Brain microvascular endothelial cell (primary cell): ENCODE measurements at regions not wholly inside any gene's neighbourhood (a gene's known extent, or its start where the extent isn't known, plus 50 kb on each side); places are given as distances from the start of the nearest gene placed in this dataset.

ENCODE experiments used
- DNase-seq: peaks from one replicate; pipeline ENCODE4 v3.0.0-alpha.2; 2020
- H3K27ac ChIP-seq: fragments of 250-450 bp; sonication (Bioruptor Pico); 2 replicates; pipeline ENCODE4 v1.5.1; 2020; ENCODE audit warnings: mild to moderate bottlenecking, moderate library complexity
- H3K27me3 ChIP-seq: fragments of 250-450 bp; sonication (Bioruptor Pico); replicated peaks from 2 replicates; pipeline ENCODE4 v1.5.1; 2020; ENCODE audit warnings: mild to moderate bottlenecking
- H3K36me3 ChIP-seq: fragments of 250-450 bp; sonication (Bioruptor Pico); replicated peaks from 2 replicates; pipeline ENCODE4 v1.5.1; 2020; ENCODE audit warnings: mild to moderate bottlenecking
- H3K4me3 ChIP-seq: 2 replicates; pipeline ENCODE4 v1.5.1; 2011; ENCODE audit warnings: low read depth, mild to moderate bottlenecking, control low read depth, low read length, moderate library complexity
- in situ Hi-C: cut with HindIII; loops from 2 replicates; pipeline ENCODE4 v1.10.0; 2017; ENCODE audit warnings: low sequenced_read_pairs, low pct_ligation_motif_present
- TF ChIP-seq, protein P1 (sequence below): IDR thresholded peaks from 2 replicates; pipeline ENCODE4 v1.5.1; 2011; ENCODE audit warnings: low read depth, mild to moderate bottlenecking, moderate library complexity, low read length, control low read depth, inconsistent platforms; ENCODE audit errors: missing control alignments

DNA sequence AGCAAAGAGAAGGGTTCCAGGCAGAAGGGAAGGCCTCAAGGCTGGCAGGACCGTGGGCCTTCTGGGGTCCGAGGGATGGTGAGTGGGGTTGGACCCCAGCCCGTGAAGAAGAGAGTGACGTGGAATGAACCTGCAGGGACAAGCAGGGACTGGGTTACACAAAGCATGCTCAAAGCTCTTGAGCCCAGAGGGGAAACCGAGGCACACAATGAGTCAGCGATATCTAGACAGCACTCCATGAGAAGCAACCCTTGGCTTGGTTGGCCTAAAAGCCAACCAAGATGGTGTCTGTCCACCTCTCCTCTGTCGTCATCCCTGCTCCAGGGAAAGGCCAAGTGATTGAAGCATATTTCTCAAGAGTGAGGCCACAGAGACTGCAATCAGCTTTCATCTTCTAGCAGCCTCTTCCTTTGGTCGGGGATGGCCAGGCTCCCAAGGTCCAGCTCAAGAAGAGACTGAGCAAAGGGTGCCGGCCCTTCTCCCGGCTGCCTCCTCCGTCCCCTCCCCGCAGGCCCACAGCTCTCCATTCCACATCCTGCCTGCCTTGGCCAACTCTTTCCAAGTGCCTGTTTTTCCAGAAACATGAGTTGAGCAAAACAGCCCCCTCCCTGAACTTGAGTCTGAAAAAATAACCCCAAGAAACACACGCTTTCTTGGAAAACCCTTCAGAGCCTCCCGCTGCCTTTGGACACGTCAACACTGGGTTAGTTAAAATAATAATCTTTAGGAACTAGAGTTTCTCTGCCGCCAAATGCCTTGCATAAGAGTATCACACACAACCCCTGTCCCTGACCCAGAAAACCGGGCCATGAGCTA is 556.6 kb downstream of the MIAT start:
- TF ChIP-seq, protein P1, sequence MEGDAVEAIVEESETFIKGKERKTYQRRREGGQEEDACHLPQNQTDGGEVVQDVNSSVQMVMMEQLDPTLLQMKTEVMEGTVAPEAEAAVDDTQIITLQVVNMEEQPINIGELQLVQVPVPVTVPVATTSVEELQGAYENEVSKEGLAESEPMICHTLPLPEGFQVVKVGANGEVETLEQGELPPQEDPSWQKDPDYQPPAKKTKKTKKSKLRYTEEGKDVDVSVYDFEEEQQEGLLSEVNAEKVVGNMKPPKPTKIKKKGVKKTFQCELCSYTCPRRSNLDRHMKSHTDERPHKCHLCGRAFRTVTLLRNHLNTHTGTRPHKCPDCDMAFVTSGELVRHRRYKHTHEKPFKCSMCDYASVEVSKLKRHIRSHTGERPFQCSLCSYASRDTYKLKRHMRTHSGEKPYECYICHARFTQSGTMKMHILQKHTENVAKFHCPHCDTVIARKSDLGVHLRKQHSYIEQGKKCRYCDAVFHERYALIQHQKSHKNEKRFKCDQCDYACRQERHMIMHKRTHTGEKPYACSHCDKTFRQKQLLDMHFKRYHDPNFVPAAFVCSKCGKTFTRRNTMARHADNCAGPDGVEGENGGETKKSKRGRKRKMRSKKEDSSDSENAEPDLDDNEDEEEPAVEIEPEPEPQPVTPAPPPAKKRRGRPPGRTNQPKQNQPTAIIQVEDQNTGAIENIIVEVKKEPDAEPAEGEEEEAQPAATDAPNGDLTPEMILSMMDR, result no peak
- H3K27me3 ChIP-seq, result no peaks in the 10 kb centered on the region
- in situ Hi-C loops, result no loop called here
- H3K36me3 ChIP-seq, result no peaks in the 10 kb centered on the region
- peak; percentile 85 for DNase-seq
- H3K27ac ChIP-seq, result peak overlapping the region; percentile 92
- H3K4me3 ChIP-seq, result no peak overlapping the region

DNA sequence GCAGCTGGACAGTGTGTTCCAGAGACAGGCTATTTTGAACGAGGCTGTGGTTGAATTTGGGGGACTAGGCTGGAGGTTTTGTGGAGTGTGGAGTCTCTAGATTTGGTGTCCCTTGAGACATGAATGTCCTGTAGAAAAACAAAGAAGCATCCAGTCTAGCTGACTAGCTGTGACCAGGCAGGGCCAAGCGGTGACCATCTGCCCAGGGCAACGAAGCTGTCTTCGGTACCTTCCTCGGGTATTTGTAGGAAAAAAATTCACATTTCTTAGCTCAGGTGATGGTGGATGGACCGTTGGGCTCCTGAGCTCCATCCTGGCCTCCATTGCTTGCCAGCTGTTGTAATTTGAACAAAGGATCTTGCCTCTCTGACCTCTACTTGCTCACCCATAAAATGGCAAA is 557.3 kb downstream of the MIAT start:
- no peaks in the 10 kb centered on the region for H3K27me3 ChIP-seq
- in situ Hi-C loops, result no loop called here
- DNase-seq, result no peak

GRCh38 chr22:27215871-27216270 is 558.5 kb downstream of the MIAT start:
- TF ChIP-seq, protein P1, result no peak
- in situ Hi-C loops, result no loop called here
- Histone ChIP-seq H3K36me3 (no peaks in the 10 kb centered on the region), H3K27ac (no peak overlapping the region), H3K4me3 (no peak overlapping the region), H3K27me3 (no peaks in the 10 kb centered on the region)
- DNase-seq, result no peak

More for the DNA sequence above, 557.3 kb downstream of the MIAT start:
- Histone ChIP-seq H3K36me3 (no peaks in the 10 kb centered on the region), H3K27ac (peak overlapping the region; percentile 92), H3K4me3 (no peak overlapping the region)
- TF ChIP-seq, protein P1, result no peak

DNA sequence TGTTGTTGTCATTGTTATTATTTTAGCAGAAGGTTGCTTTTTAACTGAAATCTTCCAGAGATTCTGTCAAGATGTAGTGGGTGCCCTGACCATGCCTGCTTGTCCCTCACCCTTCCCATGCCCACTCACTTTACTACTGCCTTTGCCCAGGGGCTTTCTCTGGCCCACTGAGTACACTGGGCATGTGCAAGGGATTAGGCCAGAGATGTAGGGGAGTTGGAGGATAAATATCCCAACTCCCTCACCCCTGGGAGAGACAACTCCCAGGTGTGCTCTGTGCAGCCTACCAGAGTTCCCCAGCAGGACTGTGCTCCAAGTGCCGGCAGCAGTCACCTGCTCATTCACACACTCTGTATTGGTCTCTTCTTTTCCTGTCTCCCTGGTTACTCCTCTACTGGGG is 559.1 kb downstream of the MIAT start:
- Histone ChIP-seq H3K27me3 (no peaks in the 10 kb centered on the region), H3K36me3 (no peaks in the 10 kb centered on the region), H3K27ac (no peak overlapping the region), H3K4me3 (no peak overlapping the region)
- in situ Hi-C loops, result no loop called here
- no peak for DNase-seq
- TF ChIP-seq, protein P1, result no peak

DNA sequence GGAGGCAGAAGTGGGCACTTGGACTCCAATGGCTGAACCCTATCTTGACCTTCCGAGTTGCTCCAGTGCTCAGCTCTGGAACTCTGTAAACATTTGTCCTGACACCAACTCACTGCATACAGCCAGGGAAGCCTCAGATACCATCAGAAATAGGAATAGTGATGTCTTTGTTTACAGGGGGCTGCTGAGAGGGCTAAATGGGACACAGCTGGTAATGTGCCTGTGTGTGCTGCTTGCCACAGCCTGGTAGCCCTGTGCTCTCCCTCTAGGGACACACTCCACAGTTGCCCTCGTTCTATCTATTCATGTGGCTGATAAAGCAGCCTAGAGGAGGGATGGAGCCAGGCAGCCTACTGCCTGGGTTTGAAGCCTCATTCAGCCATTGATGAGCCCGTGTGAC is 559.8 kb downstream of the MIAT start:
- no peak for DNase-seq
- H3K4me3 ChIP-seq, result no peak overlapping the region
- H3K27me3 ChIP-seq, result no peaks in the 10 kb centered on the region
- peaks cover 2% of the 10 kb centered on the region for H3K36me3 ChIP-seq
- TF ChIP-seq, protein P1, result no peak
- in situ Hi-C loops, result no loop called here
- no peak overlapping the region for H3K27ac ChIP-seq
